IPS-20b (cell line): ENCODE measurements at regions not wholly inside any gene's neighbourhood (a gene's known extent, or its start where the extent isn't known, plus 50 kb on each side); places are given as distances from the start of the nearest gene placed in this dataset.

Experiments used
- H3K27ac ChIP-seq: one replicate; pipeline ENCODE4 v1.5.1; 2013; ENCODE audit warnings: low read length
- H3K27me3 ChIP-seq: 2 replicates; pipeline ENCODE4 v1.6.1; 2013; ENCODE audit warnings: mild to moderate bottlenecking, low read length, inconsistent platforms; ENCODE audit not compliant: insufficient read depth
- H3K36me3 ChIP-seq: 2 replicates; pipeline ENCODE4 v1.6.1; 2013; ENCODE audit warnings: low read depth, mild to moderate bottlenecking, inconsistent platforms, low read length, moderate library complexity; ENCODE audit not compliant: insufficient read depth
- H3K4me1 ChIP-seq: 2 replicates; pipeline ENCODE4 v1.6.1; 2013; ENCODE audit warnings: mild to moderate bottlenecking, control low read depth, inconsistent platforms, low read length, moderate library complexity; ENCODE audit not compliant: insufficient read depth
- H3K4me3 ChIP-seq: 2 replicates; pipeline ENCODE4 v1.5.1; 2013; ENCODE audit warnings: mild to moderate bottlenecking, low read length, inconsistent platforms
- H3K9ac ChIP-seq: 2 replicates; pipeline ENCODE4 v1.6.1; 2013; ENCODE audit warnings: low read depth, mild to moderate bottlenecking, inconsistent platforms, low read length, moderate library complexity
- H3K9me3 ChIP-seq: 2 replicates; pipeline ENCODE4 v1.6.1; 2013; ENCODE audit warnings: mild to moderate bottlenecking, low read depth, low read length, inconsistent platforms; ENCODE audit not compliant: insufficient read depth

- H3K36me3 ChIP-seq: no peaks in the 10 kb centered on the region
These were observed 484.6 kb downstream of the ANKRD50 start for GRCh38 chr4:124227981-124228380.

GRCh38 chr4:124230268-124230667 is 482.3 kb downstream of the ANKRD50 start:
- H3K27me3 ChIP-seq: no peaks in the 10 kb centered on the region
- H3K4me1 ChIP-seq: no peaks in the 10 kb centered on the region

More at GRCh38 chr4:124227981-124228380, 484.6 kb downstream of the ANKRD50 start:
- no peak overlapping the region for H3K4me3 ChIP-seq
- H3K27ac ChIP-seq: no peak overlapping the region
- H3K4me1 ChIP-seq: no peaks in the 10 kb centered on the region
- H3K9ac ChIP-seq: no peak overlapping the region
- H3K9me3 ChIP-seq: no peaks in the 10 kb centered on the region
- H3K27me3 ChIP-seq: no peaks in the 10 kb centered on the region

GRCh38 chr4:124234771-124235170 is 477.8 kb downstream of the ANKRD50 start:
- Histone ChIP-seq H3K4me3 (no peak overlapping the region), H3K27me3 (no peaks in the 10 kb centered on the region), H3K4me1 (no peaks in the 10 kb centered on the region), H3K9ac (no peak overlapping the region), H3K27ac (no peak overlapping the region), H3K9me3 (no peaks in the 10 kb centered on the region), H3K36me3 (no peaks in the 10 kb centered on the region)

More at GRCh38 chr4:124230268-124230667, 482.3 kb downstream of the ANKRD50 start:
- Histone ChIP-seq H3K36me3 (no peaks in the 10 kb centered on the region), H3K4me3 (no peak overlapping the region), H3K27ac (no peak overlapping the region), H3K9me3 (no peaks in the 10 kb centered on the region), H3K9ac (no peak overlapping the region)

GRCh38 chr4:124243671-124244366 is 468.7 kb downstream of the ANKRD50 start:
- no peaks in the 10 kb centered on the region for H3K36me3 ChIP-seq
- H3K9ac ChIP-seq: no peak overlapping the region
- no peak overlapping the region for H3K4me3 ChIP-seq
- H3K27me3 ChIP-seq: no peaks in the 10 kb centered on the region
- no peak overlapping the region for H3K27ac ChIP-seq
- no peaks in the 10 kb centered on the region for H3K4me1 ChIP-seq
- H3K9me3 ChIP-seq: no peaks in the 10 kb centered on the region; the same call in 1 of the 2 replicates

- H3K4me1 ChIP-seq: no peaks in the 10 kb centered on the region
- no peak overlapping the region for H3K4me3 ChIP-seq
- H3K27me3 ChIP-seq: no peaks in the 10 kb centered on the region
- H3K9me3 ChIP-seq: no peaks in the 10 kb centered on the region
- no peak overlapping the region for H3K27ac ChIP-seq
- H3K9ac ChIP-seq: no peak overlapping the region
- no peaks in the 10 kb centered on the region for H3K36me3 ChIP-seq
These were observed 459.5 kb downstream of the ANKRD50 start for GRCh38 chr4:124253080-124253479.

GRCh38 chr4:124262211-124263179 is 450.0 kb downstream of the ANKRD50 start:
- no peak overlapping the region for H3K27ac ChIP-seq
- no peaks in the 10 kb centered on the region for H3K27me3 ChIP-seq
- no peak overlapping the region for H3K4me3 ChIP-seq
- no peaks in the 10 kb centered on the region for H3K4me1 ChIP-seq
- no peak overlapping the region for H3K9ac ChIP-seq
- no peaks in the 10 kb centered on the region for H3K36me3 ChIP-seq
- H3K9me3 ChIP-seq: no peaks in the 10 kb centered on the region

GRCh38 chr4:124265701-124266100 is 446.8 kb downstream of the ANKRD50 start:
- no peak overlapping the region for H3K9ac ChIP-seq
- no peaks in the 10 kb centered on the region for H3K9me3 ChIP-seq
- H3K36me3 ChIP-seq: no peaks in the 10 kb centered on the region
- no peaks in the 10 kb centered on the region for H3K27me3 ChIP-seq
- H3K4me1 ChIP-seq: no peaks in the 10 kb centered on the region
- no peak overlapping the region for H3K4me3 ChIP-seq
- no peak overlapping the region for H3K27ac ChIP-seq

GRCh38 chr4:124266721-124267120 is 445.8 kb downstream of the ANKRD50 start:
- Histone ChIP-seq H3K4me1 (no peaks in the 10 kb centered on the region), H3K27me3 (no peaks in the 10 kb centered on the region), H3K9ac (no peak overlapping the region), H3K27ac (no peak overlapping the region), H3K9me3 (no peaks in the 10 kb centered on the region), H3K4me3 (no peak overlapping the region), H3K36me3 (no peaks in the 10 kb centered on the region)

- Histone ChIP-seq H3K4me3 (no peak overlapping the region), H3K36me3 (no peaks in the 10 kb centered on the region), H3K9ac (no peak overlapping the region), H3K9me3 (no peaks in the 10 kb centered on the region), H3K27me3 (no peaks in the 10 kb centered on the region), H3K27ac (no peak overlapping the region), H3K4me1 (no peaks in the 10 kb centered on the region)
These were observed 436.1 kb downstream of the ANKRD50 start for GRCh38 chr4:124276461-124276860.

- no peaks in the 10 kb centered on the region for H3K36me3 ChIP-seq
- H3K4me1 ChIP-seq: no peaks in the 10 kb centered on the region
- H3K9me3 ChIP-seq: no peaks in the 10 kb centered on the region
- no peaks in the 10 kb centered on the region for H3K27me3 ChIP-seq
- no peak overlapping the region for H3K27ac ChIP-seq
- H3K9ac ChIP-seq: no peak overlapping the region
- no peak overlapping the region for H3K4me3 ChIP-seq
These were observed 434.8 kb downstream of the ANKRD50 start for GRCh38 chr4:124277691-124278090.

- Histone ChIP-seq H3K9ac (no peak overlapping the region), H3K36me3 (no peaks in the 10 kb centered on the region), H3K27me3 (no peaks in the 10 kb centered on the region), H3K27ac (no peak overlapping the region), H3K4me3 (no peak overlapping the region), H3K9me3 (no peaks in the 10 kb centered on the region), H3K4me1 (no peaks in the 10 kb centered on the region)
These were observed 434.1 kb downstream of the ANKRD50 start for GRCh38 chr4:124278477-124278876.

GRCh38 chr4:124279741-124280140 is 432.8 kb downstream of the ANKRD50 start:
- no peak overlapping the region for H3K9ac ChIP-seq
- H3K4me1 ChIP-seq: no peaks in the 10 kb centered on the region
- H3K9me3 ChIP-seq: no peaks in the 10 kb centered on the region
- H3K36me3 ChIP-seq: no peaks in the 10 kb centered on the region
- H3K27ac ChIP-seq: no peak overlapping the region
- H3K27me3 ChIP-seq: no peaks in the 10 kb centered on the region
- no peak overlapping the region for H3K4me3 ChIP-seq
